HAP-1 (cell line): ENCODE measurements at regions not wholly inside any gene's neighbourhood (a gene's known extent, or its start where the extent isn't known, plus 50 kb on each side); places are given as distances from the start of the nearest gene placed in this dataset.

Experiments
- DNase-seq, 2 experiments: peaks; one replicate each; pipeline ENCODE4 v3.0.0-alpha.2; 2016 to 2020; ENCODE audit warnings: low spot score in 2 of 2
- H3K27me3 ChIP-seq: fragments of 250-450 bp; sonication (Bioruptor Pico); 2 replicates; pipeline ENCODE4 v1.5.1; 2020; ENCODE audit warnings: low read depth, mild to moderate bottlenecking, moderate library complexity
- H3K36me3 ChIP-seq: fragments of 250-450 bp; sonication (Bioruptor Pico); replicated peaks from 2 replicates; pipeline ENCODE4 v1.5.1; 2020; ENCODE audit warnings: mild to moderate bottlenecking
- H3K4me1 ChIP-seq: fragments of 250-450 bp; sonication (Bioruptor Pico); 2 replicates; pipeline ENCODE4 v1.5.1; 2020; ENCODE audit warnings: mild to moderate bottlenecking
- H3K4me3 ChIP-seq: fragments of 250-450 bp; sonication (Bioruptor Pico); 2 replicates; pipeline ENCODE4 v1.5.1; 2020; ENCODE audit warnings: mild to moderate bottlenecking, moderate library complexity
- H3K9me3 ChIP-seq: fragments of 250-450 bp; sonication (Bioruptor Pico); 2 replicates; pipeline ENCODE4 v1.5.1; 2020; ENCODE audit warnings: mild to moderate bottlenecking, moderate library complexity
- in situ Hi-C: fragments of 300-500 bp; cut with MboI; formaldehyde crosslinking; loops from 3 replicates; pipeline ENCODE4 v1.14.3; 2020; ENCODE audit warnings: low sequenced_read_pairs, inconsistent platforms, mixed read lengths

- H3K36me3 ChIP-seq, result no peaks in the 10 kb centered on the region
- H3K4me3 ChIP-seq, result no peak overlapping the region
- H3K9me3 ChIP-seq, result no peaks in the 10 kb centered on the region
- H3K27me3 ChIP-seq, result no peaks in the 10 kb centered on the region
- no peak for DNase-seq
- in situ Hi-C loops, result no loop called here
- H3K4me1 ChIP-seq, result no peaks in the 10 kb centered on the region
These were observed 309.1 kb downstream of the TOX3 start for GRCh38 chr16:52237823-52238222.

GRCh38 chr16:52235186-52235585, 311.8 kb downstream of the TOX3 start:
- Histone ChIP-seq H3K9me3 (no peaks in the 10 kb centered on the region), H3K4me3 (no peak overlapping the region), H3K27me3 (no peaks in the 10 kb centered on the region), H3K4me1 (no peaks in the 10 kb centered on the region), H3K36me3 (no peaks in the 10 kb centered on the region)
- in situ Hi-C loops, result no loop called here
- DNase-seq, result no peak

GRCh38 chr16:52234626-52235025, 312.3 kb downstream of the TOX3 start:
- Histone ChIP-seq H3K9me3 (no peaks in the 10 kb centered on the region), H3K36me3 (no peaks in the 10 kb centered on the region), H3K4me3 (no peak overlapping the region), H3K4me1 (no peaks in the 10 kb centered on the region), H3K27me3 (no peaks in the 10 kb centered on the region)
- no peak for DNase-seq
- in situ Hi-C loops, result no loop called here

GRCh38 chr16:52229471-52229870, 317.5 kb downstream of the TOX3 start:
- H3K27me3 ChIP-seq, result no peaks in the 10 kb centered on the region
- H3K36me3 ChIP-seq, result no peaks in the 10 kb centered on the region
- H3K4me3 ChIP-seq, result no peak overlapping the region
- no peaks in the 10 kb centered on the region for H3K4me1 ChIP-seq
- no peaks in the 10 kb centered on the region for H3K9me3 ChIP-seq
- no peak for DNase-seq
- in situ Hi-C loops, result no loop called here

- Histone ChIP-seq H3K4me1 (no peaks in the 10 kb centered on the region), H3K27me3 (no peaks in the 10 kb centered on the region), H3K4me3 (no peak overlapping the region), H3K9me3 (no peaks in the 10 kb centered on the region), H3K36me3 (no peaks in the 10 kb centered on the region)
- in situ Hi-C loops, result no loop called here
- no peak for DNase-seq
These were observed 319.1 kb downstream of the TOX3 start for GRCh38 chr16:52227851-52228250.

- Histone ChIP-seq H3K9me3 (no peaks in the 10 kb centered on the region), H3K27me3 (no peaks in the 10 kb centered on the region), H3K36me3 (no peaks in the 10 kb centered on the region), H3K4me3 (no peak overlapping the region), H3K4me1 (no peaks in the 10 kb centered on the region)
- DNase-seq, result no peak
- in situ Hi-C loops, result no loop called here
These were observed 334.1 kb downstream of the TOX3 start for GRCh38 chr16:52212841-52213240.

- no peak for DNase-seq
- in situ Hi-C loops, result no loop called here
- H3K4me3 ChIP-seq, result no peak overlapping the region
- no peaks in the 10 kb centered on the region for H3K36me3 ChIP-seq
- no peaks in the 10 kb centered on the region for H3K27me3 ChIP-seq
- no peaks in the 10 kb centered on the region for H3K4me1 ChIP-seq
- H3K9me3 ChIP-seq, result no peaks in the 10 kb centered on the region
These were observed 337.7 kb downstream of the TOX3 start for GRCh38 chr16:52209227-52209626.

GRCh38 chr16:52203096-52203495, 343.8 kb downstream of the TOX3 start:
- no peak for DNase-seq
- H3K9me3 ChIP-seq, result no peaks in the 10 kb centered on the region
- H3K36me3 ChIP-seq, result no peaks in the 10 kb centered on the region
- H3K4me3 ChIP-seq, result no peak overlapping the region
- peaks cover 18% of the 10 kb centered on the region for H3K4me1 ChIP-seq
- in situ Hi-C loops, result no loop called here
- no peaks in the 10 kb centered on the region for H3K27me3 ChIP-seq

GRCh38 chr16:52193441-52193840, 353.5 kb downstream of the TOX3 start:
- Histone ChIP-seq H3K36me3 (no peaks in the 10 kb centered on the region), H3K4me3 (no peak overlapping the region), H3K9me3 (no peaks in the 10 kb centered on the region), H3K4me1 (peaks cover 3% of the 10 kb centered on the region), H3K27me3 (no peaks in the 10 kb centered on the region)
- in situ Hi-C loops, result loop anchor here (5.0 to 25.0 kb wide), 2 partner anchors 669 to 819 kb away; no protein-coding TSS in a partner anchor
- DNase-seq, result no peak

- in situ Hi-C loops, result loop anchor here (5.0 to 25.0 kb wide), 2 partner anchors 671 to 821 kb away; no protein-coding TSS in a partner anchor
- H3K27me3 ChIP-seq, result no peaks in the 10 kb centered on the region
- peaks cover 3% of the 10 kb centered on the region for H3K4me1 ChIP-seq
- DNase-seq, result peak; percentile 83 to 87
- H3K4me3 ChIP-seq, result no peak overlapping the region
- H3K36me3 ChIP-seq, result no peaks in the 10 kb centered on the region
- H3K9me3 ChIP-seq, result no peaks in the 10 kb centered on the region
These were observed 355.3 kb downstream of the TOX3 start for GRCh38 chr16:52191531-52192134.

GRCh38 chr16:52184336-52184735, 362.6 kb downstream of the TOX3 start:
- no peak for DNase-seq
- no peaks in the 10 kb centered on the region for H3K27me3 ChIP-seq
- H3K4me3 ChIP-seq, result no peak overlapping the region
- in situ Hi-C loops, result loop anchor here (25.0 kb wide), 1 partner anchor 828 kb away; no protein-coding TSS in a partner anchor
- H3K9me3 ChIP-seq, result no peaks in the 10 kb centered on the region
- H3K36me3 ChIP-seq, result no peaks in the 10 kb centered on the region
- H3K4me1 ChIP-seq, result no peaks in the 10 kb centered on the region

- Histone ChIP-seq H3K27me3 (no peaks in the 10 kb centered on the region), H3K4me1 (no peaks in the 10 kb centered on the region), H3K4me3 (no peak overlapping the region), H3K9me3 (no peaks in the 10 kb centered on the region), H3K36me3 (no peaks in the 10 kb centered on the region)
- DNase-seq, result no peak
- in situ Hi-C loops, result loop anchor here (25.0 kb wide), 1 partner anchor 829 kb away; no protein-coding TSS in a partner anchor
These were observed 364.1 kb downstream of the TOX3 start for GRCh38 chr16:52182840-52183239.

GRCh38 chr16:52174168-52174567, 372.8 kb downstream of the TOX3 start:
- no peak for DNase-seq
- no peak overlapping the region for H3K4me3 ChIP-seq
- no peaks in the 10 kb centered on the region for H3K27me3 ChIP-seq
- in situ Hi-C loops, result no loop called here
- H3K9me3 ChIP-seq, result no peaks in the 10 kb centered on the region
- no peaks in the 10 kb centered on the region for H3K36me3 ChIP-seq
- H3K4me1 ChIP-seq, result peaks cover 12% of the 10 kb centered on the region

GRCh38 chr16:52171481-52171880, 375.5 kb downstream of the TOX3 start:
- H3K4me1 ChIP-seq, result peaks cover 4% of the 10 kb centered on the region
- no peak overlapping the region for H3K4me3 ChIP-seq
- H3K9me3 ChIP-seq, result no peaks in the 10 kb centered on the region
- DNase-seq, result no peak
- H3K27me3 ChIP-seq, result no peaks in the 10 kb centered on the region
- in situ Hi-C loops, result no loop called here
- no peaks in the 10 kb centered on the region for H3K36me3 ChIP-seq

GRCh38 chr16:52167328-52167727, 379.6 kb downstream of the TOX3 start:
- Histone ChIP-seq H3K9me3 (no peaks in the 10 kb centered on the region), H3K27me3 (no peaks in the 10 kb centered on the region), H3K4me3 (no peak overlapping the region), H3K36me3 (no peaks in the 10 kb centered on the region), H3K4me1 (no peaks in the 10 kb centered on the region)
- DNase-seq, result no peak
- in situ Hi-C loops, result no loop called here
